ENCODE measurements at regions not wholly inside any gene's neighbourhood (a gene's known extent, or its start where the extent isn't known, plus 50 kb on each side); places are given as distances from the start of the nearest gene placed in this dataset.

DNA sequence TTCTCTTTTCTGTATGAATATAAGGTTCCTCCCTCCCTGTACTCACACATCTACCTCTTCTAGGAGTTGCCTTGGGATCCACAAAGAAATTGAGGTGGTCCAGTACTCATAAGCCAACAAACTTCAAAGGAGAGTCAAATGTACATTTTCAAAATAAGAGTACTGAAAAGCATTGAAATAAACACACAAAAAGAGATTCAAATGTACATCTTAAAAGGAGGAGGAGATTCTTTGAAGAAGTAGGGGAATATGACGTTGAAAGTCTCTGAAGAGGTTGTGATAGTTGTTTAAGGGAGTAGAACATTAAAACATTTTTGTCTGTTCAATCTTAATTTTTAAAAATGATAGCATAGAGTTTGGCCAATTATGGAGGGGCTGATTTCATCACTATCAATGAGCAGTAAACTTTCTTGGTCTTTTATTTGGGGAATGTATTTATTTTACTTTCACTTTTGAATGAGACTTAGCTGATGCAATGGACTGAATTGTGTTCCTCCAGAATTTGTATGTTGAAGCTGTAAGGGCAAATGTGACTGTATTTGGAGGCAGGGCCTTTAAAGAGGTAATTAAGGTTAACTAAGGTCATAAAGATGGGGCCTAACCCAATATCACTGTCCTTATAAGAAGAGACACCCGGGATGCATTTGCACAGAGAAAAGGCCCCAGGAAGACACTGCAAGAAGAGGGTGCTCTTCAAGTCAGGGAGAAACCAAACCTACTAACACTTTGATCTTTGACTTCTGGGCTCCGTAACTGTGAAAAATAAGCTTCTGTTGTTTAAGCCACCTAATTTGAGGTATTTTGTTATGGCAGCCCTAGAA, 226.3 kb upstream of the PGRMC2 start:
- TF ChIP-seq CTCF (IDR thresholded peaks at IDR 0.05): no peak
- no peak for TF ChIP-seq POLR2AphosphoS5 (IDR thresholded peaks at IDR 0.05; ENCODE audit: low read depth, low read length)
- no peak for TF ChIP-seq TCF7L2 (IDR thresholded peaks at IDR 0.05; ENCODE audit: low read depth, low read length)
- TF ChIP-seq SIN3A (IDR thresholded peaks at IDR 0.05; ENCODE audit: borderline replicate concordance, insufficient read depth, low read depth, low read length): no peak
